HG03135 (cell line): ENCODE measurements at regions not wholly inside any gene's neighbourhood (a gene's known extent, or its start where the extent isn't known, plus 50 kb on each side); places are given as distances from the start of the nearest gene placed in this dataset.
A peak's percentile ranks its signal among the peaks of the same experiment; 100 is the strongest.

Experiments
- ATAC-seq: cut with Tn5 transposase; IDR thresholded peaks from one replicate; pipeline ENCODE4 v1.9.1; 2021; ENCODE audit warnings: mild to moderate bottlenecking, moderate library complexity; ENCODE audit not compliant: unreplicated experiment

DNA sequence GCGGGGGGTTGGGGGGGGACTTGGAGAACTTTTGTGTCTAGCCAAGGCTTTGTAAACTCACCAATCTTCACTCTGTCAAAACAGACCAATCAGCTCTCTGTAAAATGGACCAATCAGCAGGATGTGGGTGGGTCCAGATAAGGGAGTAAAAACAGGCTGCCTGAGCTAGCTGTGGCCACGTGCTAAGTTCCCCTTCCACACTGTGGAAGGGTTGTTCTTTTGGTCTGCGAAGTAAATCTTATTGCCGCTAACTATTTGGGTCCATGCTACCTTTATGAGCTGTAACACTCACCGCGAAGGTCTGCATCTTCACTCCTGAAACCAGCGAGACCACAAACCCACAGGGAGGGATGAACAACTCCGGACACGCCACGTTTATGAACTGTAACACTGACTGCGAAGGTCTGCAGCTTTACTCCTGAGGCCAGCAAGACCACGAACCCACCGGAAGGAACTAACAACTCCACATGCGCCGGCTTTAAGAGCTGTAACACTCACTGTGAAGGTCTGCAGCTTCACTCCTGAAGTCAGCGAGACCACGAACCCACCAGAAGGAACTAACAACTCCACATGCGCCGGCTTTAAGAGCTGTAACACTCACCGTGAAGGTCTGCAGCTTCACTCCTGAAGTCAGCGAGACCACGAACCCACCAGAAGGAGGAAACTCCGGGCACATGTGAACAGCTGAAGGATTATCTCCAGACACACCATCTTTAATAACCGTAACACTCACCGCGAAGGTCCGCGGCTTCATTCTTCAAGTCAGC, 186.6 kb downstream of the ID4 start:
- peak; percentile 87 for ATAC-seq

GRCh38 chr6:20024316-20024673, 187.1 kb downstream of the ID4 start:
- ATAC-seq = peak; percentile 18

- no peak for ATAC-seq
These were observed 187.3 kb downstream of the MBOAT1 start for GRCh38 chr6:20024978-20025377.

DNA sequence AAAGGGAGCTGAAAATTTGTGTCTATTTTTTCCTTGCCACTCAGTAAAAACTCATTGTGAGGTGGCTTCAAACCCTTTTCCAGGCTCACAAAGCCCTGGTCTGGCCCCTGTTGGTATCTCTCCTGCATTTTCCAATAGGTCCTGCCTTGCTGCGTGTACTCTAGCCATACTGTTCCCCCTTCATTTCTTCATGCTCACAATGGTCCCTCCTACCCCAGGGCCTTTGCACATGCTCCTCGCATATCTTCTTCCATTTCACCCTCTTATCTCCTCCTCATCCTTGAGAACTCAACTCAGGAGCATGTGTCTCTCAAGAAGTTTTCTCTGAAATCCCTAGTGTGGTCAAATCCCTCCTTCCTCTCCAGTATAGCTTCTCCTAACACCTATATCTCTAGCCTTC, 186.6 kb downstream of the MBOAT1 start:
- no peak for ATAC-seq

- no peak for ATAC-seq
These were observed 184.1 kb downstream of the MBOAT1 start for GRCh38 chr6:20028143-20028542.

GRCh38 chr6:20028562-20028961, 183.7 kb downstream of the MBOAT1 start:
- no peak for ATAC-seq

- ATAC-seq = no peak
These were observed 182.3 kb downstream of the MBOAT1 start for GRCh38 chr6:20029979-20030378.

DNA sequence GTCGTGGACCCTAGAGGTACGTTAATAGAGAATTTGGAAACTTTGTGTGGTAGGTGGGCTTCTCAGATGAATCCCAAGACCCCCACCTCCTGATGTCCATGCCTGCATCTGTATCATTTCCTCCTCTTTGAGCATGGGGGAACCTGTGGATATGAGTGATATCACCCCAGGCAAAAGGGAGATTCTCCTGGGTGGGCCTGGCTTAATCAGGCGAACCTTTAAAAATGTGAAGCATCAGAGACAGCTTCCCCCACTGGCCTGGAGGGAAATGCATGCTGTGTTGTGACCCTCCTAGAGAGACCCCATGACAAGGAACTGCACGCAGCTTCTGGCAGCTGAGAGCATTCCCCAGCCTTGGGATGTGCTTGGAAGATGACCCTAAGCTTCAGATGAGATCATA, 180.9 kb downstream of the MBOAT1 start:
- ATAC-seq = no peak

DNA sequence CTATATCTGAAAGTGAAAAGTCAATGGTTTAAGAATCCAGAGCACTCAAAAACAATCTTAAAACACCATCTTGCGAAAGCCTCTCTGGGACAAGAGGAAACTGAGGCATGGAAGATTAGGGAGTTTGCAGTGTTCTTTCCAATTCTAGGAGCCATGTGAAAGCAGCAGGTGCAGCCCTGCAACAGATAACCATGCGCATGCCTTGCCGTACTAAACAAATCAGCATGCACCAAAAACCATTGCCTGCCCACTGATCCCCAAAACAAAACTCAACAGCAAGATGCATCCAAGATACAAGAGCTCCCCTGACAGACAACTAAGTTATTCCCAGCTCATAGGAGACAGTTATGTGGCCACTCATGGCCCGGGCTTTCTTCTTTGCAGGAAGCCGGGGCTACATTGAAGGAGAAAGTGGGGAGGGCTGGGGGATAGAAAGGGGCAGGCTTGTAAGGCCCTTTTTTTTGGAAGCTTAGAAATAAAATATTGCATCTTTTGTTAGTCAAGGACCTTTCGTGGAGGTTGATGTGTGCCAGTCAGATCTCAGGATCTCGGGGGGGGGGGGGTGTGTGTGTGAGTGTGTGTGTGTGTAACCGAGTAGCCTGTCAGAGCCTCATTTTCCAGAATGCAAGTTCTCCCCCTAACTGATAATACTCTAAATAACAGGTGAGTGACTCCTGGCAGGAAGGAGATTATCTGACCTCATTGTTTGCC, 178.4 kb downstream of the MBOAT1 start:
- ATAC-seq = no peak

DNA sequence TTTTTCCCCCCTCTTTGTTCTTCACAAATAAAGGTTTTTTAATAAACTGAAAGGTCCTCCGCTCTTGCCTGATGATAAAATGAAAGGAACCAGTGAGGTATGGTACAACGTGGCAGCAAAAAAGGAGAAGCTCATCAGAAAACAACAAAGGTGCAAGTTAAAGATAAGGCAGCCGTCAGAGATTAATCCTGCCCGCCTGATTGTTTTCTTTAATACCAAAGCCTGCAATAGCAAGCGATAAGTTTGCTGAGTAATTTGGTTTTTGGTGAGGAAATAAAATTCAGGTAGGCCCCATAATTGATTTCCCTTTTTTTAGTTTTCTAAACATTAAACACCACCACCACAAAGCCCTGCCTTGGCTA, 177.9 kb downstream of the MBOAT1 start:
- no peak for ATAC-seq

DNA sequence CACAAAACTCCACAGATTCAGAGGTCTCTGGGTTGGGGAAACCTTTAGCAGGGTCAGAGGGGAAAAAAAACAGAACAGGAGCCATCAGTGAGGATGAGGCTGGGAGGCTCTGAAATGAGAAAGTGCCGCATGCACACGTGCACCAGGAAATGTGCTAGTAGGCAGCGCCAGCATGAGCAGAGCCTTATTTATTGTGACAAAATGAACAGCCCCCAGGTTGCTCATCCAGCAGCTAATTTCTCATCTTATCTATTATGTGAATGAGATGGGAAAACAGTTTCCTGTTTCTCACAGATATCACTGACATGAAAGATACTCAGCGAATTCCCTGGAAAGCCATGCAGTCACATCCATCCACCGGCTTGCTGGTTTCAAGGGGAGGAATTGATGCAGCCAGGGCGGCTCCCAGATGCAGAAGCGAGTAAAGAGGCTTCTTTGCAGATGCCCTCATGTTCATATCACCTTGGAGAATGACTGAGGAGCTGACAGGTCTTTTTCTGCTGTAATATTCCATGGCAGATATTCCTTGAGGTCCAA, 176.1 kb downstream of the MBOAT1 start:
- ATAC-seq = no peak

GRCh38 chr6:20038410-20039204, 173.7 kb downstream of the MBOAT1 start:
- ATAC-seq = no peak

DNA sequence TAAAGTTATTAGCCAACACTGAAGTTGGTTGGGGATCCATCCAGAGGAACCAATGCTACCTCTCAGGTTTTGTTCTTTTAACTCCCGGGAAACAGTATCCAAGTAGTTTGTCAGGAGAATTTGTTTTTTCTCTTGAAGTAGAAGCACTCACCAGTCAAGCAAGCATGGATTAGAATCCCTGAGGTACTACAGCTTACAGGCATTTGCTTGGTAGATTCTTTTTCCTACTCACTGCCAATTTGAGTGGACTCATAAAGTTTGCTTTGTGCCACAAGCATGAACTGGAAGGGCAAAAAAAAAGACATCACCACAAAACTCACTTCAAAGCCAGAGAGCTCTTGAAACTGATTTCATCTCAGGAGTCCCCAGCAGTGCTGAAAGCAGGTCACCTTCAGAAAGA, 167.4 kb downstream of the MBOAT1 start:
- ATAC-seq = no peak
